SU-DHL-6 (cell line): ENCODE measurements at regions not wholly inside any gene's neighbourhood (a gene's known extent, or its start where the extent isn't known, plus 50 kb on each side); places are given as distances from the start of the nearest gene placed in this dataset.

Source experiments
- CTCF ChIP-seq: fragments of 200-600 bp; sonication (generic); IDR thresholded peaks from one replicate; pipeline ENCODE4 v1.5.1; 2017; ENCODE audit warnings: antibody characterized with exemption, mild to moderate bottlenecking, low read length, moderate library complexity; ENCODE audit not compliant: insufficient read depth, poor library complexity, severe bottlenecking
- EZH2phosphoT487 ChIP-seq: fragments of 200-600 bp; sonication (generic), shearing (Covaris generic); conservative IDR thresholded peaks from 2 replicates; pipeline ENCODE4 v1.6.1; 2018; ENCODE audit warnings: mild to moderate bottlenecking, antibody characterized with exemption, low read length, moderate library complexity, mixed read lengths

DNA sequence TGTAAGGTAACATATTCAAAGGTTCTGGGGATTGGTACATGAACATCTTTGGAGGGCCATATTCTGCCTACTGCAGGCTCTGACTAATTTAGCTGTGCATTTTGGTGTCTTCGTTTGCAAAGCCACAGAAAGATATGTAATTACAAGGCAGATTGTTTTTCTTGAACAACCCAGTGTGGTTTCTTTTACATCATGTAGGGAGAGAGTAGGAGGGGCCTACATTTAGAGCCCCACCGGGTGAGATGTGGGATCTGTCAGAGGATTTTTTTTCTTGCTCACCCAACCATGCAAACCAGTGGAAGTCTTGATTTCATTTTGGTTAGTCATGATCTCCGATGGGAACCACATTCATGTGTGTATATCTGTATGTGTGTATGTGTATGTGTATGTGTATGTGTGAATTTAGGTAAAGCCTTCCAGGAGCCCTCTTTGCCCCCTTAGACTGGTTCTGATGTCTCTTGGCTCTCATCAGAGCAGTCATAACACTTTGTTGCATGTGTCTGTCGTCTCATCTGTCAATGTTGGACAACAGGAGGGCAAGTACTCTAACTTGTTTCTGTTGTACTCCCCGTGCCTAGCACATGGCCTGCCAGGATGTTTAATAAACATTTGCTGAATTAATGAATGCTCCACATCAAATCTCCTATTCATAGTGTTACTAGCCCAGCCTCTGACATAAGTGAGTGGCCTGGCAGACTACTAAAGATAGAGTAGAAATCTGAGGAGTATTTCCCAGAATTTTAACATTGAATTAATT is 239.9 kb downstream of the MTX2 start:
- no peak for TF ChIP-seq CTCF
- TF ChIP-seq EZH2phosphoT487 = no peak
